ENCODE measurements at regions not wholly inside any gene's neighbourhood (a gene's known extent, or its start where the extent isn't known, plus 50 kb on each side); places are given as distances from the start of the nearest gene placed in this dataset.
"Not testable (repeated sequence)": the region's sequence is repeated elsewhere in the genome, so short reads cannot be mapped to it uniquely, and the experiment has no call there.

DNA sequence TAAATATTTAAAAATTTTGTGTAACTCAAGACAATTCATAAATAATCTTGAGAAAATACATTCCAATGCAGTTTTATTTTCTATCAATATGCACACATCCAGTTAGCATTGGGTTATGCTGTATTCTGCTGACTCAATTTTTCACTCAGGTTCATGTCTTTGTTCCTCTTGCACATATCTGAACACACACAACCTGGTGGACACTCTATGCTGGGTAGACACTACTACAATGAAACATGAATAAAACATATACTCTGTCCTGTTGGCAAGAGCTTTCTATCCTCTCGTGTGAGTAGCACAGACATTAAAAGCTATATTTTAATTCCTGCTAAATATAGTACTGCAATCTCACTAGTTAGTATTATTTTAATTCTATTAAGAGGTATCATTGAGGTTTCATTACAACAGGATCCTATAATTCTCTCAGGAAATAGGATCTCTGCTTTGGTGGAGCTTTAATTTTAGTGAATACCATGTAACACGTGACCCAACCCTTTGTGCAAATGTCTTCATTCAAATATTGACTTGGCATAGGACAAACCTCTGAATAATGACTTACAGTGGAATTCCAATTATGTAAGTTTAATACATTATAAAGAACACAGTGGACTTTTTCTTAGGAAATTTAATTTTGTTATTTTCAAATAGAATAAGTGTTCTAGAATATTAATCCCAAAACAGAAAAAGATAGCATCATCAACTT, 342.3 kb upstream of the TMEFF2 start:
- DNase-seq: no peak

- DNase-seq: no peak
Measured at GRCh38 chr2:192535956-192536921, 341.5 kb upstream of the TMEFF2 start.

DNA sequence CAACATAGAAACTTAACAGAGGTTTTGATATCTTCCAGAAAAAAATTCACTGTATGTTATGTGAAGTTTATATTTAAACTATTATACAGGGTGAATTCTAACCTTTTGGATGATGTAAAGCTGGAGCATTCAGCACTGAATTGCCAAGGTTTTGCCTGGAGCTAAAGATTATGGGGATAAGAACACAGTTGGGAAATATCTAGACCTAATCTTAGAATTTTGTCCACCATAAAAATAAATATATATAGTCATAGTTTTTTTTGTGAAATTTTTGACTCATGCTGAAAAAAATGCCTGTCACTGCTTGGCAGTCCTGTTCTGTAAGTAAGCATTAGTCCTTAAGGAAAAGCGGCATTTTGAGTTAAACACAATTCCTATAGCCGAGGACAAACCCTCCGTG, 339.3 kb upstream of the TMEFF2 start:
- DNase-seq: no peak

GRCh38 chr2:192524642-192525251, 330.0 kb upstream of the TMEFF2 start:
- peak in 1 of 2 experiments; percentile 4 for DNase-seq

- not testable (repeated sequence) for DNase-seq
Measured at GRCh38 chr2:192524214-192524613, 329.5 kb upstream of the TMEFF2 start.

- no peak for DNase-seq
Measured at GRCh38 chr2:192515937-192516336, 321.2 kb upstream of the TMEFF2 start.

GRCh38 chr2:192513575-192513974, 318.8 kb upstream of the TMEFF2 start:
- DNase-seq: no peak

DNA sequence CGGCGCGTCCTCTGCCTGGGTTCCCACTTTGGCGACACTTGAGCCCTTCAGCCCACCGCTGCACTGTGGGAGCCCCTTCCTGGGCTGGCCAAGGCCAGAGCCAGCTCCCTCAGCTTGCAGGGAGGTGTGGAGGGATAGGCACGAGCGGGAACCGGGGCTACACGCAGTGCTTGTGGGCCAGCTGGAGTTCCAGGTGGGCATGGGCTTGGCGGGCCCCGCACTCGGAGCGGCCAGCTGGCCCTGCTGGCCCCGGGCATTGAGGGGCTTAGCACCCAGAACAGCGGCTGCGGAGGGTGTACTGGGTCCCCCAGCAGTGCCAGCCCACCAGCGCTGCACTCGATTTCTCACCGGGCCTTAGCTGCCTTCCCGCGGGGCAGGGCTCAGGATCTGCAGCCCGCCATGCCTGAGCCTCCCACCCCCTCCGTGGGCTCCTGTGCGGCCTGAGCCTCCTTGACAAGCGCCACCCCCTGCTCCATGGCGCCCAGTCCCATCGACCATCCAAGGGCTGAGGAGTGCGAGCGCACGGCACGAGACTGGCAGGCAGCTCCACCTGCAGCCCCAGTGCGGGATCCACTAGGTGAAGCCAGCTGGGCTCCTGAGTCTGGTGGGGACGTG, 313.2 kb upstream of the TMEFF2 start:
- not testable (repeated sequence) for DNase-seq

- no peak for DNase-seq
Measured at GRCh38 chr2:192500550-192501200, 305.9 kb upstream of the TMEFF2 start.

- no peak for DNase-seq
Measured at GRCh38 chr2:192499476-192499875, 304.7 kb upstream of the TMEFF2 start.

DNA sequence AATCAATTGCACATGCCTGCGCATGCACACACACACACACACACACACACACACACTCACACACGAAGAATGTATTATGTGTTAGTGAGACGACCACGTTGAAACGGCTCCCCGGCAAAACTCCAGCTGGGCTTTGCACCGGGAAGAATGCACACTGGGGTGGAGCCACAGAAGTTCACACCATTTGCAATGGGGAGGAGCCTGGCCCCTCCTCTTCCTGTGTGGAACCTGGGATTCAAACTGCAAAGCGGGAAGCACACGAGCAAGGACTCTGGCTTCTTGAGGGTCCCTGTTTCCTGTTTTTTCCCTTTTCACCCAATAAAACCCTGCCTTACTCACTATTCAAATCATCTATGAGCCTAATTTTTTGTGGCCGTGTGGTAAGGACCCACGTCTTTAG, 304.0 kb upstream of the TMEFF2 start:
- DNase-seq: no peak

GRCh38 chr2:192488158-192488557, 293.4 kb upstream of the TMEFF2 start:
- DNase-seq: not testable (repeated sequence)

DNA sequence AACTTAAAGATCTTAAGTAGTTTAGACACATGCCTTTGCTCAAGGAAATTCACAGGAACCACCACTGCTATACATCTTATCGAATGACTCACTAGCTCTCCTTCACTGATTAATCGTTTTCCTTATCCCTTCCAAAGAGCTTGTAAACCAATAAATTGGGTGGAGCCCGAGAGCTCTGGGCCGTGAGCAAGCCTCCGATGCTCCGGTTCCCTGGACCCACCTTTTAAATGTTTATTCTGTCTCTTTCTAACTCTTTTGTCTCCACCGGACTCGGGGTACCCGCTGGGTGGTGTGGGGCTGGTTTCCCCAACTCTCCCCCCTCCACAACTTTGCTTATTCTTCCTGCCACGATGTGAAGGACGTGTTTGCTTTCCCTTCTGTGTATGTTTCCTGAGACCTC, 292.9 kb upstream of the TMEFF2 start:
- DNase-seq: no peak

DNA sequence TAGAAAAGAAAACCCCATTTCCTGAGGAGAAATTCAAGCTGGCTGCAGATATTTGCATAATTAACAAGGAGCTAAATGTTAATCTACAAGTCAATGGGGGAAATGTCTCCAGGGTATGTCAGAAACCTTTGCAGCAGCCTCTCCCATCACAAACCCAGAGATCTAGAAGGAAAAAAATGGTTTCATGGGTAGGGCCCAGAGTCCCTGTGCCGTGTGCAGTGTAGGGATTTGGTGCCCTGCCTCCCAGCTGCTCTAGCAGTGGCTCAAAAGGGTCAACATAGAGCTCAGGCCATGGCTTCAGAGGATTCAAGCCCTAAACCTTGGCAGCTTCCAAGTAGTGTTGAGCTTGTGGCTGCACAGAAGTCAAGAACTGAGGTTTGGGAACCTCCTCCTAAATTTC, 290.2 kb upstream of the TMEFF2 start:
- DNase-seq: no peak

- DNase-seq: no peak
Measured at GRCh38 chr2:192480984-192481383, 286.3 kb upstream of the TMEFF2 start.

- no peak for DNase-seq
Measured at GRCh38 chr2:192473331-192473730, 278.6 kb upstream of the TMEFF2 start.

DNA sequence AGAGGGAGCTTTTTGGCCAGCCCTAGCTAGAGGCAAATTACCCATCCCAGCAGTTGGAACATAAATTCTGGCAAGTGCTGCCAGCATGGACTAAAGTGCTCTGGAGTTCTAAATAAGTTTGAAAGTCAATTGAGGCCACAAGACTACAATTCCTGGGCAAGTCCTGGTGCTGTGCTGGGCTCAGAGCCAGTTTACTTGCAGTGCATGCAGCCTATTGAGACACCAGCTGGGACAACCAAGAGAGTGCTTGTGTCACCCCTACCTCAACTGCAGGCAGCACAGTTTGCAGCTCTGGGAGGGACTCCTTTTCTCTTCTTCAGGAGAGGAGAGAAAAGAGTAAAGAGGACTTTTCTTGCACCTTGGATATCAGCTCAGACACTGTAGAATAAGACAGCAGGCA, 277.2 kb upstream of the TMEFF2 start:
- DNase-seq: no peak

DNA sequence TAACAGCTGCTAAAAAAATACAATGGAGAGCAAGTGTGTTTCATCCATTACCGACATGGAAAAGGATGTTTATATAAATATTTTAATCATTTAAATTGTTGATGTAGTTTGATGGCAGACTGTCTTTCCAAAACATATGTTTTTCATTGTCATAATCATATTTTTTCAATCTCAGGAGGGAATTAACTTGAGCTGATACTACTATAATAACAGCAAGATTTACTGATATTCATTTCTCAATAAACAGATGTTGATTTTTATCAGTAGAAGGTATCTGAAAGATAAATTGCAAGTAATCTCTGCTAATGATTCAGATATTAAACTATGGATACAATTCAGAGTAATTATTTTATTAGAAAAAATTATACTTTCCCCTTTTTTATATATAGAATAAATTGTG, 274.9 kb upstream of the TMEFF2 start:
- no peak for DNase-seq

DNA sequence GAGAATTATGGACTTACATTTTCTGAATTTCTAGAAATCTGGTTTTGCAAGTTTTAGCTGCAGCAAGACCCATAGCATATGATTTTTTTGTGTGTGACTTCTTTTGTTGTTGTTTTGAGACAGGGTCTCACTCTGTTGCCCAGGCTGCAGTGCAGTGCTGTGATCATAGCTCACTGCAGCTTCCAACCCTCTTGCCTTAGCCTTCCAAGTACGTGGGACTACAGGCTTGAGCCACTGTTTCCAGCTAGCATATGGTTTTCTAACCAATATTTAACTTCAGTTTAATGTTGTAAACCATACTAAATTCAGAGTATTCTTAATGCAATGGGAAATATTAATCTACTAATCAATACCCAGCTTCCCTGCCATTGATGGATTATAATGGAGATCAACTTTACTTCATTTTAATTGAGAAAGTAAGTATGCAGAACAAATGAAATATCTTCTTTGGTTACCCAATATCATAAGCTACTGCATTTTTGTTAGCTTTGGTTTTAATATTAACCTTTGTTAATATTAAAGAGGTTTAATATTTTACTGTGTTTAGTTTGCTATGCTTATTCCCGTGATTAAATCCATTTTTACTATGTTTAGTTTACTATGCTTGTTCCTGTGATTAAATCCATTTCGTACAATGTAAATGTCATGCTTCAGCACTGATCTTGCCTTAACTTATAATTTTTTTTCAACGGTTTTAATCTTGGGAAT, 273.4 kb upstream of the TMEFF2 start:
- no peak for DNase-seq

DNA sequence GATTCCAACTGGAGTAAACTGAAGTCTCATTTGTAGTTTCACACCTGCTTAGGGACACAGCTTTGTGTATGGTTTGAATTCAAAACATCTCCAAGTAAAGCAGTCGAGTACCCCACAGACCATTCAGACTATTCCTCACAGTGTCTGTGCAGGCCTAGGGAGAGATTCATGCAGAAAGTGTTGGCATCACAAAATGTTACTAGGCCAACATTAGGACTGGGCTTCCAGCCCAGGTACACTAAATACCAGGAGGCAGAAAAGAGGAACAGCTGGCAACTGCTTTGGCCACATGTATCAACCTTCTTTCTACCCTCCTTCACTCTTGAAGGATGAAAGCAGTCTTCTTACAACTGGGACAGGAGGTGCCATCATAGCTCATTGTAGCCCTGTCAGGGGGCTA, 270.4 kb upstream of the TMEFF2 start:
- no peak for DNase-seq

- DNase-seq: no peak
Measured at GRCh38 chr2:192459422-192459821, 264.7 kb upstream of the TMEFF2 start.

DNA sequence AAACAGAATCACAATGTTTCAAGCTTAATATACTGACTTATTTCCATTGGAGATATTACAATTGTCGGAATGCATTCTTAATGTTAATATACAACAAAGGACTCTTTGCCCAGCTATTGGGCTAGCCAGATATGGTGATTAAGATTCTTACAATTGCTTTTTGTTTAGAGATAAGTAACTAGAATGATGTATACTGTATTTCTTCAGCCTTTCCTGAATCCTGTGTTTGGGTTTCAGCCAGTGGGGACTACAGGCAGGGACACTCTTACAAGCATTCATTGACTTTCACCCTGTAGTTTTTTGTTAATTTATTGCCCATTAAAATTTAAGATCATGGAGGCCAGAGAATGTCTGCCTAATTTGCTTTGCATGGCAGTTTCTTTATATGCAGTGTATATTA, 254.1 kb upstream of the TMEFF2 start:
- no peak for DNase-seq

Data from SHP77 (cell line).